ENCODE measurements at regions not wholly inside any gene's neighbourhood (a gene's known extent, or its start where the extent isn't known, plus 50 kb on each side); places are given as distances from the start of the nearest gene placed in this dataset.

DNA sequence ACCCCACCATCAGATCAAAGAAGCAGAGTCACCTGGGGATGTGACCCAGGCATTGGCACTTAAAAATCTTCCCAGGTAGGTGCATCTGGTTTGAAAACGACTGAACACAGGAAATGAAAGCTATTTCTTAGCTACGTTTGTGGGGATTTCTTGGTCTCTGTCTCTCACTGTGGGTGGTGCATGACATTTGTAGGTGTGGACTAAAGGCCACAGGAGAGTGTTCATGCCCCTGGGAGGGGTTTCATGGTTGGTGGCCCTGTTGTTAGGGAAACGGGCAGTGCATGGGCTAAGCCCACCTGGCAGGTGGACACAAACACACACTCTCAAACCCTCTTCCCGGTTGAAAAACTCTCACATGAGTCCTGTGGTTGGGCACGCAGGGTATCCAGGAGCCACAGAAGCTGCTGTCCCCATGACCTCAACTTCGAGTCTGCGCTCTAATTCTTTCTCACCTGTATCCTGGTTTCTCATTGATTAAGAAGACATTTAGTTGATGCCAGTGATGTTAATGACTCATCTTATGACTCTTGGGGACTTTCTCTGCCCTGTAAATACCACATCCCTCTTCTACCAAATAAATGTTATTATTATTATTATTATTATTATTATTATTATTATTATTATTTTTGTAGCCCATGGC lies 119.4 kb downstream of the MRPS6 start:
- DNase-seq (ENCODE audit: low spot score): no peak
- no peaks in the 10 kb centered on the region for H3K9me3 ChIP-seq
- H3K36me3 ChIP-seq: no peaks in the 10 kb centered on the region
- H3K27me3 ChIP-seq: no peaks in the 10 kb centered on the region
- no peaks in the 10 kb centered on the region for H3K4me1 ChIP-seq
- H3K27ac ChIP-seq: no peak overlapping the region
- no peak overlapping the region for H3K4me3 ChIP-seq
- TF ChIP-seq, protein P1, sequence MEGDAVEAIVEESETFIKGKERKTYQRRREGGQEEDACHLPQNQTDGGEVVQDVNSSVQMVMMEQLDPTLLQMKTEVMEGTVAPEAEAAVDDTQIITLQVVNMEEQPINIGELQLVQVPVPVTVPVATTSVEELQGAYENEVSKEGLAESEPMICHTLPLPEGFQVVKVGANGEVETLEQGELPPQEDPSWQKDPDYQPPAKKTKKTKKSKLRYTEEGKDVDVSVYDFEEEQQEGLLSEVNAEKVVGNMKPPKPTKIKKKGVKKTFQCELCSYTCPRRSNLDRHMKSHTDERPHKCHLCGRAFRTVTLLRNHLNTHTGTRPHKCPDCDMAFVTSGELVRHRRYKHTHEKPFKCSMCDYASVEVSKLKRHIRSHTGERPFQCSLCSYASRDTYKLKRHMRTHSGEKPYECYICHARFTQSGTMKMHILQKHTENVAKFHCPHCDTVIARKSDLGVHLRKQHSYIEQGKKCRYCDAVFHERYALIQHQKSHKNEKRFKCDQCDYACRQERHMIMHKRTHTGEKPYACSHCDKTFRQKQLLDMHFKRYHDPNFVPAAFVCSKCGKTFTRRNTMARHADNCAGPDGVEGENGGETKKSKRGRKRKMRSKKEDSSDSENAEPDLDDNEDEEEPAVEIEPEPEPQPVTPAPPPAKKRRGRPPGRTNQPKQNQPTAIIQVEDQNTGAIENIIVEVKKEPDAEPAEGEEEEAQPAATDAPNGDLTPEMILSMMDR (IDR thresholded peaks at IDR 0.05): no peak

DNA sequence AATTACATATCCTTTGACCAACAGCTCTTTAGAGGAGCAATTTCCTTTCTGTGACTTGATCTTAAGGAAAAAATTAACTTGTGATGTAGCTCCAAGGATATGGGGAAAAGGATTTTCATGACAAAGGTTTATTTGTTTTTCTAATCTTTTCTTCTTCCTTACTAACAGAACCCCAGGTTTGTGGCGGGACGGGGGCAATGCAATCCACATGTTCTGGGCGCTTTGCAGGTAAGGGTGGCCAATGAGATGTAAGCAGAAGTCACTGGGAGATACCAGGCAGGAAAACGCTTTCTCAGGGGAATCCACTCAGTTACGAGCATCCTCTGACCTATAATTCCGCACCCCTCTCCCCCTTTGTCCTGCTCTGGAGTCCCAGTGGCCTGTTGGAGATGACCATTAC lies 122.0 kb downstream of the MRPS6 start:
- Histone ChIP-seq H3K36me3 (no peaks in the 10 kb centered on the region), H3K27ac (no peak overlapping the region), H3K27me3 (no peaks in the 10 kb centered on the region), H3K4me1 (peaks cover 0 to 13% of the 10 kb centered on the region in 2 donors), H3K9me3 (no peaks in the 10 kb centered on the region), H3K4me3 (no peak overlapping the region)
- TF ChIP-seq, protein P1 (IDR thresholded peaks at IDR 0.05): no peak
- DNase-seq (ENCODE audit: low spot score): no peak

DNA sequence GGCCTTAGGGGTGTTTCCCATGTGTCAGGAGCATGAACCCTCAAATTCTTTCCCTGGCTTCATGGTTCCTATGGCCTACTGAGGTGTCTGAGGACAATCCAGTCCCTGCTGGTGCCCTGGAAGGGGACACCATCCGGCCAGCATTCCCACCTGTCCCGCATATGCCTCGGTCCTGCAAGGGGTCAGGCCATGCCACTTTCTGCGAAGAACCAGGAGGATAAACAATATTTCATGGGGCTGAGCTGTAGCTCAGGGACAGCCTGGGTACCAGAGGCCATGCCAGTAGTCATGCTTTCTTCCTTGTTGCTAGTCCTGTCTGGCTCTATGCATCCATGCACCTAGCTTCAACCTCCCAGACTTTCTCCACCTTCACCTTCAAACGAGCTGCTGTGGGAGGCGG lies 123.6 kb downstream of the MRPS6 start:
- no peaks in the 10 kb centered on the region for H3K27me3 ChIP-seq
- H3K9me3 ChIP-seq: no peaks in the 10 kb centered on the region
- H3K27ac ChIP-seq: no peak overlapping the region
- DNase-seq (ENCODE audit: low spot score): no peak
- no peak overlapping the region for H3K4me3 ChIP-seq
- H3K36me3 ChIP-seq: no peaks in the 10 kb centered on the region
- TF ChIP-seq, protein P1 (IDR thresholded peaks at IDR 0.05): no peak
- peaks cover 0 to 22% of the 10 kb centered on the region in 2 donors for H3K4me1 ChIP-seq

DNA sequence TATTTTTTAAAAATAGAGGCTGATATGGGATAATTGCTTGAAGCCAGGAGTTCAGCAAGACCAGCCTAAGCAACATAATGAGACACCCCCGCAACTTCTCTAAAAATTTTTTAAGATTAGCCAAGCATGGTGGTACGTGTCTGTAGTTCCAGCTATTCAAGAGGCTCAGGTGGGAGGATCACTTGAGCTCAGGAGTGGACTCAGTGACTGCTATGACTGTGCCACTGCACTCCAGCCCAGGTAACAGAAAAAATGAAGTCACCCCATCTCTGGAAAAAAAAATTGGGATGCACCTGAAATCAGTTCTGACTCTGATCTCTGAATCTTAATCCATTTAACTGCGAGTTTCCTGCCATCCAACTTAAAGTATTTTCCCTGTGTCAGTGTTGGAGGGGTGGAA lies 124.2 kb downstream of the MRPS6 start:
- Histone ChIP-seq H3K4me1 (peaks cover 0 to 27% of the 10 kb centered on the region in 2 donors), H3K27me3 (no peaks in the 10 kb centered on the region)
- TF ChIP-seq, protein P1 (IDR thresholded peaks at IDR 0.05): no peak

DNA sequence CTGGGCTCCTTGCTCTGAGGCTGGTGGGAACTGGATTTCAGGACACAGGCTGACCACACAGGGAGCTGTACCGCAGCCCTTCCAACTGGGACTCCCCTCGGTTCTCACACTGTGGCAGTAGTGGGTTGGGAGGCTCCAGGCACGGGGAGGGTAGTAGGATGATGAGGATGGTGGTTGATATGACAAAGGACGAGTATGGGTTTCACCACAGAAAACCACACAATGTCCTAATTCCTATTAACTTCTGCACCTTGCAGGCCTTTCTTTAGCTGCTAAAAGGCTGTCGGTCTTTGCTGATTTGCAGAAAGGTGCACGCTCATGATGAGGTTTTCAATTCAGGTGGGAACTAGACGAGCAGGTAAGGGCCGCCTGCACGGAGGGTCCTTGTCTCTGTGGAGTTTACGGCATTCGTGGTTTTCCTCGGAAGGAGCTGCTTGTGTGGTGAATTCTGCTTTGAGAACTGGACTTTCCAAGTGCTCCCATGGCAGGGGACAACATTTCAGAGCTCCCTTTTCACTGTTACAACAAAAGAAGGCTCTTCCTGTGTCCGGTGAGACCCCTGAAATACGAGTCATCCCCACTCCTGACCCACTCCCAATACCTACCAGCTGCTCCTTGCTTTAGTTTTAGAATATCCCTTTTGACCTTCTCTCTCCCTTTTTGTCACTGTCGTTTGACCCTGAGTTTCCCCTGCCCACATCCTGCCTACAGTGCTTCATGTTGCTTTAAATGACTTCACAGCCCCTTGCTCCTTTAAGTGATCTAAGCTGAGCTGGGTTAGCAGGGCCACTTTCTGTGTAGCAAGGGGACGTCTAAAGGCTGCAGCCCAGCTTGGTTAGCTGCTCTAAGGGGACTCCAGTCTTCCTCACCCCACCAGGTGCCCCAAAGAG lies 125.1 kb downstream of the MRPS6 start:
- TF ChIP-seq, protein P1 (IDR thresholded peaks at IDR 0.05): no peak
- H3K9me3 ChIP-seq: no peaks in the 10 kb centered on the region
- H3K27me3 ChIP-seq: no peaks in the 10 kb centered on the region
- H3K4me1 ChIP-seq: peaks cover 0 to 32% of the 10 kb centered on the region in 2 donors
- DNase-seq (ENCODE audit: low spot score): no peak
- H3K36me3 ChIP-seq: no peaks in the 10 kb centered on the region
- H3K27ac ChIP-seq: peak overlapping the region; percentile 36 to 66
- H3K4me3 ChIP-seq: no peak overlapping the region

More for the DNA sequence above, 124.2 kb downstream of the MRPS6 start:
- H3K4me3 ChIP-seq: no peak overlapping the region
- H3K27ac ChIP-seq: no peak overlapping the region
- H3K9me3 ChIP-seq: no peaks in the 10 kb centered on the region
- no peak for DNase-seq (ENCODE audit: low spot score)
- no peaks in the 10 kb centered on the region for H3K36me3 ChIP-seq
